GM21515 (cell line): ENCODE measurements at regions not wholly inside any gene's neighbourhood (a gene's known extent, or its start where the extent isn't known, plus 50 kb on each side); places are given as distances from the start of the nearest gene placed in this dataset.

Source experiments
- ATAC-seq: cut with Tn5 transposase; IDR thresholded peaks from one replicate; pipeline ENCODE4 v1.9.1; 2021; ENCODE audit not compliant: unreplicated experiment

- no peak for ATAC-seq
Observed at GRCh38 chr5:125575891-125576505, 829.6 kb upstream of the ZNF608 start.

- ATAC-seq: no peak
Observed at GRCh38 chr5:125576822-125577221, 830.4 kb upstream of the ZNF608 start.

GRCh38 chr5:125578551-125578950, 832.1 kb upstream of the ZNF608 start:
- no peak for ATAC-seq

- no peak for ATAC-seq
Observed at GRCh38 chr5:125579182-125579581, 832.7 kb upstream of the ZNF608 start.

- no peak for ATAC-seq
Observed at GRCh38 chr5:125581311-125581710, 834.9 kb upstream of the ZNF608 start.

GRCh38 chr5:125582352-125582751, 835.9 kb upstream of the ZNF608 start:
- no peak for ATAC-seq

GRCh38 chr5:125583321-125584139, 837.1 kb upstream of the ZNF608 start:
- no peak for ATAC-seq

- ATAC-seq: no peak
Observed at GRCh38 chr5:125584140-125584520, 837.7 kb upstream of the ZNF608 start.

GRCh38 chr5:125587631-125588030, 835.6 kb upstream of the GRAMD2B start:
- ATAC-seq: no peak

- no peak for ATAC-seq
Observed at GRCh38 chr5:125592856-125593255, 830.4 kb upstream of the GRAMD2B start.

GRCh38 chr5:125595095-125595494, 828.1 kb upstream of the GRAMD2B start:
- no peak for ATAC-seq

- no peak for ATAC-seq
Observed at GRCh38 chr5:125595845-125596244, 827.4 kb upstream of the GRAMD2B start.

- ATAC-seq: no peak
Observed at GRCh38 chr5:125597338-125597737, 825.9 kb upstream of the GRAMD2B start.

GRCh38 chr5:125600559-125600958, 822.6 kb upstream of the GRAMD2B start:
- no peak for ATAC-seq

- no peak for ATAC-seq
Observed at GRCh38 chr5:125602184-125602583, 821.0 kb upstream of the GRAMD2B start.

GRCh38 chr5:125603321-125603720, 819.9 kb upstream of the GRAMD2B start:
- no peak for ATAC-seq

GRCh38 chr5:125604104-125604503, 819.1 kb upstream of the GRAMD2B start:
- no peak for ATAC-seq

- no peak for ATAC-seq
Observed at GRCh38 chr5:125607018-125607417, 816.2 kb upstream of the GRAMD2B start.

- no peak for ATAC-seq
Observed at GRCh38 chr5:125609011-125609410, 814.2 kb upstream of the GRAMD2B start.

GRCh38 chr5:125610892-125611291, 812.3 kb upstream of the GRAMD2B start:
- ATAC-seq: no peak

GRCh38 chr5:125611541-125611940, 811.7 kb upstream of the GRAMD2B start:
- no peak for ATAC-seq

GRCh38 chr5:125612181-125612721, 811.0 kb upstream of the GRAMD2B start:
- no peak for ATAC-seq
